SK-MEL-5 (cell line): ENCODE measurements at regions not wholly inside any gene's neighbourhood (a gene's known extent, or its start where the extent isn't known, plus 50 kb on each side); places are given as distances from the start of the nearest gene placed in this dataset.

ENCODE experiments used
- DNase-seq: peaks from one replicate; pipeline ENCODE4 v3.0.0-alpha.2; 2016; ENCODE audit warnings: low read depth, low spot score
- in situ Hi-C: cut with HindIII; loops from 2 replicates; pipeline ENCODE4 v1.10.0; 2016; ENCODE audit warnings: low sequenced_read_pairs, high pct_unique_total_duplicates, low pct_unique_long_range_greater_than_20kb

DNA sequence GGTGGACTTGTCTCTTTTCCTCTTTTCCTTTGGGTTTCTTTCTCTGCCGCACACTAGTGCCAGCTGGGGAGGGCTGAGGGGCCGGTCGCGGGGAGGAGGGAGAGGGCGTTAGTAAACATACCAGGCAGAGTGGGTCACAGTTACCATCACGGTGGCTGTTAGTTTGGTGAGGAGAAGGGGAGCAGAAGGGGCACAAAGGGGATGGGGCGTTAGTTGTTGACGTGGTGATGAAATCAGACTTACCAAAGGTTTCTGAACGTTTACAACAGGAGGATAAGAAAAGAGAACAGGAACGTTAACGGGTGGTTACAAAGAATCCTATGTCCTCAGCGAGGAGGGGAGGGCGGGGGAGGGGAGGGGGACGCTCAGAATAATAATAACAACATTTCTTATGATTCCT is 77.9 kb downstream of the PTPRS start:
- DNase-seq, result no peak
- in situ Hi-C loops, result no loop called here

DNA sequence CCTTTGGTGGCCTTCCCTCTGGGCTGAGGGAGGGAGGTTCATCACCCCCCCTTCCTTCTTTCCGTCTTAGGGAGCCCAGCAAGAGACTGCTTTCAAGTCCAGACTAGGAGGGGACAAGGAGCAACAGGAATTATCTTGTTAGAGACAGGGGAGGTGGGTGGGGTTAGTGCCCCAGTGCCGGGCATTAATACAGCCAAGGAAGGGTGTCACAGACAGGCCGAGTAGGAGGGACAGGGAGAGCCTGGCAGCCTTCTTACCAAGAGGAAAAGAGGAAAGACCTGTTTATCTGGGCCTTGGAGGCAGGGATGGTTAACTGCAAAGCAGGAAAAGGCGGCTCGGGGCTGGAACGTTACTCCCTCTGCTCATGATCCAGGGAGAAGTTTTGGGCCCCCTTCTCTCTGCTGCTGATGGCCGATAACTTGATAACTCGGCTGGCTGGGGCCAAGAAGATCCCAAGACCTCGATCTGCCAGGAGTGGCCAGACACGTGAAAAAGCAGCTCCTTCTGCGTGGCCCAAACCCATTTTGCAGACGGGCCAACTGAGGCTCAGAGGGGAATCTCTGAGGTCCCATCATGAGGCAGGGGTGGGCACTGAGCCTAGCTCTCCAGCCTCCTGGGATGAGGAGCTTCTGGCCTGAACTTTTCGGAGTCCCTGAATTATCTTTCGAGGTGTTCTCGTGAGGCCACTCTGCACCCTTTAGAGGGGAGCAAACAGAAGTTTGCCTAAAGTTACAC is 79.3 kb downstream of the PTPRS start:
- in situ Hi-C loops, result no loop called here

DNA sequence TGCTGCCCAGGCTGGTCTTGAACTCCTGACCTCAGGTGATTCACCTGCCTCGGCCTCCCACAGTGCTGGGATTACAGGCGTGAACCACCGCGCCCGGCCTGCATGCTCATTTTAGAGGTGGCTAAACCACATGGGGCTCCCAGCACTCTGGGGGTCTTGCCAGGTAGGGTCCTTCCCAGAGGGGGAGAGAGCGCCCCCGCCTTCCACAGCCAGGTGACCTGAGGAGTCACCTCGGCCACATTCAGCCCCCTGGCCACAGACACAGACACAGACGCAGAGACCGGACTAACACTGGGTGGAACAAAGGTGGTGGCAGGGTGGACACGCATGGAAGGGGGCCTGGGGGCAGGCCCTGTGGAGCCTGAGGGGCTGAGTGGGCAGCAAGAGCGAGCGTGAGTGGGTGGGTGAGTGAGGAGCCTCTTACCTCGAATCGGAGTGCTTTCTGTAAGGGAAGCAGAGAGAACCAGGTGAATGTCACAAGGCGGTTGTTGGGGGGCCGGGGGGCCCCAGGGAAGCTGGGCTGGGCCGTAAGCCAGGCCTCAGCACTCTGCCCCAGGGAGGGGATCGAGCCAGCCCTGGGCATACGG is 80.1 kb downstream of the PTPRS start:
- in situ Hi-C loops, result no loop called here
- no peak for DNase-seq

More for the DNA sequence above, 79.3 kb downstream of the PTPRS start:
- DNase-seq, result no peak

DNA sequence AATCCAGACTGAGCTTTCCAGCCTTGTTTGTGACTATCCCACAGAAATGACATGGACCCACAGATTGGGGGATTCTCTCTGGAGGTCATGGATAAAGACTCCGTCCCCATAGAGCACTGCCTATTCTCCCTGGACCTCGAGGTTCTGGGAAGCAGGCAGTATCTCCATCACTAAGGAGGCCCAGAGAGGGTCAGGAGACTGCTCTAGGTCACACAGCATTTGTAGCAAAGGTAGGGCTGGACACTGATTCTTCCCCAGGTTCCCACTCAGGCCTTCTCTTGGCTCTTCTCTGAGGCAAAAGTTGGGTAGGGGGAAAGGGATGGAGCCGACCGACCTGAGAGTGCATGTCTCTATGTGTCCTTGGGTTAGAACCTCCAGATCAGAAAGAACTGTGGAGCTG is 80.9 kb downstream of the PTPRS start:
- in situ Hi-C loops, result no loop called here
- no peak for DNase-seq

DNA sequence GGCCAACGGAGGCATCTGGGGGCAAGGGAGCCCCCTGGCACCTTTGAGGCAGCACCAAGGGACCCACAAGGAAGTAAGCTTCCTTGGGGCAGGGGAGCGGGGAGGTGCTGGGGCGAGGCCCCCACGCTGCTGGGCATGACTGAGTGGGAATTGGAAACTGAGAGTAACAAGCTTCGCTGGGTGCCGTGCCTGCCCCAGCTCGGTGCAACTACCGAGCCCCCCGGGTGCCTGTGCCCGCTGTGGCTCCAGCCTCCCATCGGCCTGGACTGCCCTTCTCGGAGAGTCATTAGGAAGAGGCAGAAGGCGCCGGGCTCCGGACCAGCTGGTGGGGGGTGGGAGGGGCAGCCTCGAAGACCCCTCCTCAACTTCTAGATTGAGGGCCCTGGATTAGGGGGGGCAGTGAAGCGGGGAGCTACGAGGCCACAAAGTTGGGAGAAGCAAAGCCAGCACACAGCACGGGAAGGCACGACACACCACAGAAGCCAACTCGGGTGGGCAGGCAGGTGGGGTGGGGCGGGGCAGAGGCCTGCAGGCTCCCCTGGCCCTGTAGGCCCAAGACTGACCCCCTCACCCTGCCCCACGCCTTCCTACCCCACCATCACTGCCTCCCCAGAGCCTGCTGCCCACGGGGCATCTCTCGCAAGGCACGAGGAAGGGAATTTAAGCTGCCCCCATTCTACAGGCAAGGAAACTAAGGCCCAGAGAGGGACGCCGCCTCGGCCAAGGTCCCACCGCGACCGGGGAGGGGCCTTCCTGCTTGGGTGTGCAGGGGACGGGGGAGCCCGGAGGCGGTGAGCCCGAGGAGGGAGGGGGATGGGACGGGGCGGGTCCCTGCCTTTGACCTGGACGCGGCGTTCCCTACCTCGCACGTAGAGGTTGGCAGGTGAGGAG is 83.2 kb downstream of the PTPRS start:
- in situ Hi-C loops, result no loop called here
- no peak for DNase-seq

DNA sequence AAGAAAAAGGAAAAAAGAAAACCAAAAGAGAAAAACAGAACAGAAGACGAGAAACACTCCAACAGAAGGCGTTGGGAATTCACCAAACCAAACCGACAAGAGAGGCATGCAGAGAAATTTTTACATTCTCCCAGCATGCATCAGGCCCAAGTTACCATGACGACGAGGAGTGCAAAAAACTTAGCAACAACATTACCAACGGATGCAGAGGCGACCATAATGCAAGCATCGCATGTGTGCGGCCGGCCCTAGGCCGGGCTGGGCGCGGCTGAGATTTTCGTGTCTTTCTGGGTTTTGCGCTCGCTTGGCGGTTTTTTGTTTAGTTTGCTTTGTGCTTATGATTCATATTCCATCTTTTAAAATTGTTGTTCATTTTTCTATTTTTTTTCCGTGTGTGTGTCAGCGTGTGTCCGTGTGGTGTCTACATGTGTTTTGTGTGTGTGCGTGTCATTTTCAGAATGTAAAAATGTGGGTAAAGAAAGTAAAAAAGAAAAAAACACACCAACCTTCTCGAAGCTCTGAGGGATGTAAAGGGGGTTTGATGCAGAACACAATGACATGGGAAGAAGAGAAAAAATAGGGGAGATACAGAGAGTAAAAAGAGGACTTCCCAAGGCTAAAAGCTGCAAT is 84.9 kb downstream of the PTPRS start:
- peak; percentile 10 for DNase-seq
- in situ Hi-C loops, result no loop called here

DNA sequence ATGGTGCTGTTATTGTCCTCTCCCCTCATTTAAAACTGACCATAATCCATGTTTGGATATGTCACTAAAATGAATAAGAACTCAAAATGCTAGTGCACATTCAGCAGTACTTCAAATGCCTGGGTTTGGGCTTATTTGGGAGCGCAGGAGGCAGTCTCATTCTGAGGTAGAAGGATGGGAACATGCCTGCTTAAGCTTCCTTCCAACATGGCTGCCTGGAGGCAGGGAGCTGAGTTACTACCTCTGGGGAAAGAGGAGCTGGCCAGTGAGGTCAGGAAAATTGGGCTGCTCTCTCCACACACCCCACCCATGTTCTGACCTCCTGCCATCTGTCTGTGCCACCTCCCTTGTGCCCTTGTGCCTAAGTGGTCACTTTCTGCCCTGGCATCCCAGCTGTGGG is 85.7 kb downstream of the PTPRS start:
- DNase-seq, result no peak
- in situ Hi-C loops, result no loop called here

DNA sequence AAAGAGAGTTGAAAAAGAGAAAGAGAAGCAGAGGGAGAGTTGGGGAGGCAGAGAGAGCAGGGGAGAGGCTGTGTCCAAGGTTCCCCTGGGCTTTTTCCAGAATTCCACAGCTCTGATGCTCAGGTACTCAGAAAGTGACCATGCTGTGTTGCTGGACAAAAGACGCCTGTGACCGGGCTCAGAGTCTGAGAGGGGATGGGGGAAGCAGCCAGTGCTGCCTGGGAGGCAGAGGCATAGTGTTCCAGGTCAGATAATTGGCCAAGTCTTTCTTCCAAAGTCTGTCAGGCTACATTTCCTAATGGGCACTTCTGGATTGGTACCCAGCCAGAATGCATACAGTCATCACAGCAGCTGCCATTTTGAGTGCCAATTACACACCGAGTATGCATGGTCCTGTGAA is 86.1 kb downstream of the PTPRS start:
- in situ Hi-C loops, result no loop called here

DNA sequence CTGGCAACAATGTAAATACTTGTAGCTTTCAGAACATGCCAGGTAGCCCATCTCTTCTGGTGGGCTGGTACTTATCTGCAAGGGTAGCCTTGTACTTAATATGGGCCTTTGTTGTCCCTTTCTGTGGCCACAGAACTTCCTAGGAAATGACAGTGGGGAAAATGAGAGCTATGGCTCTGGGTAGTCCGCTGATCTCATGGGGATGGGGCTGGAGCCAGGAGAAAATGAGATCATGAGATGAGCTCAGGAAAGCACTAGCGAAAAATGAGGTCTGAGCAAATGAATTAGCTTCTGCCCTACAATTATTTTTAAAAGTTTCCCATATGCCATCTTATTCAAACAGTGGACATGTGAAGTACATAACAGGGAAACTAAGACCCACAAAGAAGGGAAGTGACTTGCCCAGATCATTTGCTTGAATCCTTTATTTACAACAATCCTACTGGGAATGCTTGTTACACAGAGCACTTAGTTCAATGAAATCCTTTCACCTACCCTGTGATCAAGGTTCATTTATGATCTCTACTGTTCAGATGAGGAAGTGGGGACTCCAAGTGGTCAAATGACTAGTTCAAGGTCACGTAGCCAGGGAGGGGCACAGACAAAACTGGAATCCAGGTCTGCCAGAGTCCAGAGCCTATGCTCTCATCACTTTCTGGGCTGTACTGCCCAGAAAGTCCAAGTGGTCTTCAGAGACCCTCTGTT is 87.1 kb downstream of the PTPRS start:
- DNase-seq, result peak; percentile 32
- in situ Hi-C loops, result no loop called here

More for the DNA sequence above, 86.1 kb downstream of the PTPRS start:
- DNase-seq, result no peak

DNA sequence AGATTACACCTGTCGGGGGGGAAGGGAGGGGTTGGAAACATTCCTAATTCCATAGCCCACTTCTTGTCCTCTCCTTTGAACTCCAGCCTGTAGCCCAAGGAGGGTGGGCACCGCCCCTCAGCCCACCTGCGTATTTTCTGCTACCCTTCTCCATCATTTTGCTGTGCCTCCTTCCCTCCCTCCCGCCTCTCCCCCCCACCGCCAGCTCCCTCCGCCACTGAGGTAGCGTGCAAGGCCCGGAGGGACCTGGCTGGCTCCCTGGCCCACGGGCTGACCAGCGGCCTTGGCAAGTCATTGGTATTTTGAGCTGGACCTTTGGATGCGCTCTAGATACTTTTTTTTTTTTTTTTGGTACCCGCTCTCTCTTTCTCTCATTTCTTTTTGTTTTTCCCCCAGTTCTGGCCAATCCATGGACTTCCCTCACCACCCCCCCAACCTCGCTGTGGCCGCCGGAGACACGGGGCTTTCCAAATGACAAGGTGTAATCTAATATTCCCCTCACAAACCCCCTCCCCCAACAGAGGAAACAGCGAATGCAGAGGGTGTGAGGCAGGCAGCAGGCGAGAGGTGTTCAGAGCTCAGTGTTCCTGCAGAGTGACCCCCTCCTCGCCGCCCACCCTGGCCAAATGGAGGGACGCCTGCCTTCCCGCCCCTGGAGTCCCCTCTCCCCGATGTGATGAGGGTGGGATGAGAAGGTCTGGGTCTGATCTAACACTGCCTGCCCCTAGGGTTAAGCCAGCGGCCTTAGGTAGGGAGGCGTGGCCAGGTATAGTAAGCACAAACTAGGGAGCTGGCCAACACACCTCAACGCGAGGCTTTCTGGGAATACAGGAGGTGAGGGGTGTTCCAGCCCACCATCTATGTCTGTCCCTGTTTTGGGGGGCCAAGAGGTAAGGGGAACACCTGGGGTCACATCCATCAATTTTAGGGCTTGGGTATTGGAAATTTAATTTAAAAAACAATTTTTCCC is 89.2 kb downstream of the PTPRS start:
- in situ Hi-C loops, result no loop called here
- no peak for DNase-seq

DNA sequence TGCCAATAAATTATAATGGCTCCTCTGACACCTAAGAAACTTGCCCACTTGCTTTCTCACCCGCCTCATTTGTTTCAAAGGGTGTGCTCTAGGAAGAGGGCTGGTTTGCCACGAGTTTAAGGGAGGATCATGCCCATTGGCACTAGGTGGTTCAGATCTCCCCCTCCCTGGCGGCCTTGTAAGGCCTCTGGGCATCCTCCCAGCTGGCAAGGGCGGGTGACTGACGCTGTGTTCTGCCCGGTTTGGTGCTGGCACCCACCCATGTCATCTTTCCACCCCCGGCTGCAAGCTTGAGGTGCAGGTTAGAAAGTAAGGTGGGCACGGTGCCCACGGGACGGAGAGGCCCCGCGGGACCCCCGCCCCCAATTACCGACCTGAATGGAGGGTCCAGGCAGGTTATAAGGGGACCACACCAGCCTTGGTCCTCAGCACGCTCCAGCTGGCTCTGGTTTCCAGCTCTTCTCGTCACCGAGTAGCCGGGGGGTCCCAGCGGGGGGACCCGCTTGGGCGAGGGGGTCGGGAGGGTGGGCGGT is 90.4 kb downstream of the PTPRS start:
- in situ Hi-C loops, result no loop called here

DNA sequence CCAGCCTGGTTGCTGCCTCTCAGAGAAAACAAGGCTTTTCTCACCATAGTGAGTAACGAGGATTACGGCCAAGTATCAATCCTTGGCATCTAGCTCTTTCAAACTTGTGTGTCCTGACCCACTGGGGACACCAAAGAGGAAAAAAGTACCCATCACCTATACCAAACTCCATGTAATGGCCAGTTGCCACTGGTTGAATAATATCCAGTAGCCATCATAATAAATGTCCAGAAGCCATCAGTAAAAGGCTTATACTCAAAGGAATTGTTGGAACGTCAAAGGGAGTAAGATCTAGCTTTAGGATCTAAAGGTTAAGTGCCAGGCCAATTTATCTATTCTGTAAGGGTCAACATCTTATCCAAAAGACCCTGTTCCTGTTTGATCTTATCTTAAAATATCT is 91.1 kb downstream of the PTPRS start:
- in situ Hi-C loops, result no loop called here
- no peak for DNase-seq

More for the DNA sequence above, 90.4 kb downstream of the PTPRS start:
- no peak for DNase-seq

DNA sequence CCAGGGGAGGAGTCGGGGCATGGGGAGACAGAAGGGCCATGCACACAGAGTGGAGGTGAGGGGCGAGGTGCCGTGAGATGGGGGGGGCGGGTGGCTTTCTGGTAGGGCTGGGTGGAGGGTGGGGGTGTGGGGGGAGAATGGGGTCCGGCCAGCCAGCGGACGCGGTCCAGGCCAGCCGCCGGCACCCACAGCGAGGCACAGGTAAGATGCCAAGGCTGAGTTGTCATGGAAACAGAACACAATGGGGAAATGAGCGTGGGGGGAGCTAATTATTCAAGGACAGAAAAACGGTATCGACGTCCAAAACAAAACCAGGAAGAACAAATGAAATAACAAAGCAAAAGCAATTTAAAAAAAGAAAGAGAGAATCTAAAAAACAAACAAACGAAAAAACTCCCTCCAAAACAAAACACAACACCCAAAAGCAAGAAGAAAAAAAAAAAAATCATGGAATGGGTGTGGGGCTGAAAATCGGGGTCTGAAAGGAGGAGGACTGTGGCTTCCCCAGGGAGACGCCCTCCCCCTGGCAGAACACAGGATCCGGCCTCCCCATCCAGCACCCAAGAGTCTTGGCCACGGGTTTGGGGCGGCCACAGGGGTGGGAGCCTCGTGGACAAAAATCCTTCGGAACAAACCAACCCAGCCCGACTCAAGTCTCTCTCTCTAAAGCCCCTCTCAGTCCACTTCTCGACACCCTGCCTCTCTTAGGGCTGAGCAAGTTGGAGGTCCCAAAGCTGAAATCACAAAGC is 92.5 kb downstream of the PTPRS start:
- in situ Hi-C loops, result no loop called here

DNA sequence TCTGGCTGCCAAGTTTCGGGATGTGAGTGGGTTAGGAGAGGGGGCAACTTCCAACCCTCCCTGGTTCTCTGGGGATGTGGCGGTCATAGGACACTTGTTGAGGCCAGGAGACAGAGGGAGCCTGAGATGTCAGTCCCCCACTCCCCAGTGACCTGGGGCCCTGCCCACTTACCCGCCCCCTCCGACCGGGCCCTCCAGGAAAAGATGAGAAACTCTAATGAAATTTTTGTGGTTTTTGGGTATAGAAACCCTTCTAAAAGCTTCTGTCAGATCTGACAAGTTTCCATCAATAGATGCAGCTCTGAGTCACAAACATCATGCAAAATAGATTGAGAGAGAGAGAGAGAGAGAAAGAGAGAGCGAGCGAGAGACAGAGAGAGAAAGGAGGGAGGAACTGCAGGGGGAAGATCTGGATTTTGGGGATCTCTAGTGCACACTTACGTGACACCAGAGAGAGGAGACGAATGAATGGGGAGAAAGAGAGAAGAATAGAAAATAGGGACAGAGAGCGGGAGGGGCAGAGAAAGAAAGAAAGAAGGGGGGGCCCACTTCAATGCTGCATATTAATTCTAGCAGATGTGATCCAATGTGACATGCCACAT is 94.0 kb downstream of the PTPRS start:
- in situ Hi-C loops, result no loop called here
- DNase-seq, result no peak

More for the DNA sequence above, 92.5 kb downstream of the PTPRS start:
- DNase-seq, result no peak
